ENCODE measurements at regions not wholly inside any gene's neighbourhood (a gene's known extent, or its start where the extent isn't known, plus 50 kb on each side); places are given as distances from the start of the nearest gene placed in this dataset.
"Not testable (repeated sequence)": the region's sequence is repeated elsewhere in the genome, so short reads cannot be mapped to it uniquely, and the experiment has no call there.

DNA sequence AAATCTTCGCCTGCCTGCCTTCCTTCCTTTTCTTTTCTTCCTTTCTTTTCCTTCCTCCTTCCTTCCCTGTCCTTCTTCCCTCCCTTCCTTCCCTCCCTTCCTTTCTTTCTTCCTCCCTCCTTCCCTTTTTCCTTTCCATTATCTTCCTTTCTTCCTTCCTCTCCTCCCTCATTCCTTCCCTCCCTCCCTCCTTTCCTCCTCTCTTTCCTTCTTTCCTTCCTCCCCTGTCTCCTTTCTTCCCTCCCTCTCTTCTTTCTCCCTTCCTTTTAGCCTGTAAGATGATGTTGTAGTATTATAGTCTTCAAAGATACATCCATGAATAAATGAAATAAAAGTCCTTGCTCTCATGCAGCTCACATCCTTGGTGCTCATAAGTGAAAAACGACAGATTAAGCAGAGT lies 539.3 kb downstream of the RBFOX1 start:
- TF ChIP-seq POLR2A (IDR thresholded peaks at IDR 0.05) = no peak
- TF ChIP-seq, protein P1, sequence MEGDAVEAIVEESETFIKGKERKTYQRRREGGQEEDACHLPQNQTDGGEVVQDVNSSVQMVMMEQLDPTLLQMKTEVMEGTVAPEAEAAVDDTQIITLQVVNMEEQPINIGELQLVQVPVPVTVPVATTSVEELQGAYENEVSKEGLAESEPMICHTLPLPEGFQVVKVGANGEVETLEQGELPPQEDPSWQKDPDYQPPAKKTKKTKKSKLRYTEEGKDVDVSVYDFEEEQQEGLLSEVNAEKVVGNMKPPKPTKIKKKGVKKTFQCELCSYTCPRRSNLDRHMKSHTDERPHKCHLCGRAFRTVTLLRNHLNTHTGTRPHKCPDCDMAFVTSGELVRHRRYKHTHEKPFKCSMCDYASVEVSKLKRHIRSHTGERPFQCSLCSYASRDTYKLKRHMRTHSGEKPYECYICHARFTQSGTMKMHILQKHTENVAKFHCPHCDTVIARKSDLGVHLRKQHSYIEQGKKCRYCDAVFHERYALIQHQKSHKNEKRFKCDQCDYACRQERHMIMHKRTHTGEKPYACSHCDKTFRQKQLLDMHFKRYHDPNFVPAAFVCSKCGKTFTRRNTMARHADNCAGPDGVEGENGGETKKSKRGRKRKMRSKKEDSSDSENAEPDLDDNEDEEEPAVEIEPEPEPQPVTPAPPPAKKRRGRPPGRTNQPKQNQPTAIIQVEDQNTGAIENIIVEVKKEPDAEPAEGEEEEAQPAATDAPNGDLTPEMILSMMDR (IDR thresholded peaks at IDR 0.05) = no peak
- H3K4me3 ChIP-seq = no peak overlapping the region
- intact Hi-C loops (cut with DNase I) = loop anchor here (10.0 kb wide), 1 partner anchor 1617 kb away; no protein-coding TSS in a partner anchor
- no peak for DNase-seq (ENCODE audit: extremely low spot score in 2 of 2)
- no peaks in the 10 kb centered on the region for H3K4me1 ChIP-seq
- no peak overlapping the region for H3K27ac ChIP-seq
- H3K36me3 ChIP-seq = no peaks in the 10 kb centered on the region
- H3K9me3 ChIP-seq = no peaks in the 10 kb centered on the region
- H3K27me3 ChIP-seq = no peaks in the 10 kb centered on the region

DNA sequence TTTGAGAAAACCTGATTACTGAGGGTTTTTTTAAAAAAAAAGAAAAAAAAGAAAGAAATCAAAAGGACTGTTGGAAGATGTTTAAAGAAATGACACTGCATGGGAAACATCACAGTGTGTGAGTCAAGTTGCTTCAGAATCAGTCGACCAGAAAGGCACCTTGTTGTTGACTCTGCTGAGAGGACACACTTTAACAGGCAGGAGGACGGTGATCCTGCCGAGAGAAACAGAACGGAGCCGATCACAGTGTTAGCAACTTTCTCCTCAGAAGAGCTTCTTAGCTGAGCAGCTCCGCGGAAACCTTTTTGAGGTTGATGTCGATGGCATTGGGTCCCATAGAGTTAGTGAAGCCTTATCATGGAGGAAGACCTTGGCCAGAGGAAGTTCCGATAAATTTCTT lies 538.7 kb downstream of the RBFOX1 start:
- DNase-seq (ENCODE audit: extremely low spot score in 2 of 2) = no peak
- no peak for TF ChIP-seq POLR2AphosphoS5 (IDR thresholded peaks at IDR 0.05; ENCODE audit: insufficient read depth in 1 of 2, low read depth in 1 of 2)
- no peak for TF ChIP-seq POLR2A (IDR thresholded peaks at IDR 0.05)
- TF ChIP-seq, protein P1 (IDR thresholded peaks at IDR 0.05) = no peak
- H3K4me1 ChIP-seq = no peaks in the 10 kb centered on the region
- no peaks in the 10 kb centered on the region for H3K36me3 ChIP-seq
- H3K9me3 ChIP-seq = no peaks in the 10 kb centered on the region
- intact Hi-C loops (cut with DNase I) = loop anchor here (10.0 kb wide), 1 partner anchor 1617 kb away; no protein-coding TSS in a partner anchor
- H3K27me3 ChIP-seq = no peaks in the 10 kb centered on the region
- H3K4me3 ChIP-seq = no peak overlapping the region
- H3K27ac ChIP-seq = no peak overlapping the region

DNA sequence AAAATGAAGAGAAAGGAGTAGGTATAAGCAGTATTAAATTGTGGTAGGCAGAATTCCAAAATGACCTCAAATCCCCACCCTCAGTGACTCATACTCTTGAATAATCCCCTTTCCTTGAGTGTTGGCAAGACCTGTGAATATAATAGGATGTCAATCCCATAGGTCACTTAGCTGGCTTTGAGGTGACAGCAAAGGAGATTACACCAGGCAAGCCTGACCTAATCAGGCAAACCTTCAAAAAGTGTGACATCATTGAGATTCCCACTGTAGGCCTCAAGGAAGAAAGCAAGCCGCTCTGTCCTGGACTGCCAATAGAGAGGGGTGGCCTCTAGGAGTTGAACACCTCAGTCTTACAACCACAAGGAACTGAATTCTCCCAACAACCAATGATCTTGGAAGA lies 535.2 kb downstream of the RBFOX1 start:
- no peaks in the 10 kb centered on the region for H3K4me1 ChIP-seq
- no peaks in the 10 kb centered on the region for H3K9me3 ChIP-seq
- no peak overlapping the region for H3K4me3 ChIP-seq
- H3K36me3 ChIP-seq = no peaks in the 10 kb centered on the region
- no peak for DNase-seq (ENCODE audit: extremely low spot score in 2 of 2)
- TF ChIP-seq POLR2AphosphoS5 (IDR thresholded peaks at IDR 0.05; ENCODE audit: insufficient read depth in 1 of 2, low read depth in 1 of 2) (no peak), POLR2A (IDR thresholded peaks at IDR 0.05) (no peak)
- TF ChIP-seq, protein P1 (IDR thresholded peaks at IDR 0.05) = no peak
- H3K27me3 ChIP-seq = no peaks in the 10 kb centered on the region
- H3K27ac ChIP-seq = no peak overlapping the region
- intact Hi-C loops (cut with DNase I) = no loop called here

DNA sequence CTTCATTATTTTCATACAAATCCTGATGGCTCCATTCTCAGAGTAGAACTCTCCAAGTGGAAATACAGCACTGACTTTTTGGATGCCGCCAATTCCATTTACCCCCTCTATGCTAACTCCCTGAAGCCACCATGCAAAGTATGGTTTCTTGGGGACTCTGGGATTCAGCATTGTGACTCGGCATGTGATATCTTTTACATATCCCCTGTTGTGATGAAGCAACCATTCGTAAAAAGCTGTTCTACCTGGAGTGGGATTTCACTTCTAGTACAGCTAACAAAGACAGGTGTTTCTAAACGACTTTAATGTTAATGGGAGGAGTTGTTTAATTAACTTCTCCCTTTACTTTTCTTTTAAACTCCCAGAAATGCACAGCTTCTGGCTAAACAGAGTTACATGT lies 533.5 kb downstream of the RBFOX1 start:
- Histone ChIP-seq H3K27me3 (no peaks in the 10 kb centered on the region), H3K27ac (no peak overlapping the region), H3K36me3 (no peaks in the 10 kb centered on the region), H3K4me1 (no peaks in the 10 kb centered on the region), H3K9me3 (no peaks in the 10 kb centered on the region), H3K4me3 (no peak overlapping the region)
- intact Hi-C loops (cut with DNase I) = no loop called here
- TF ChIP-seq, protein P1 (IDR thresholded peaks at IDR 0.05) = no peak
- no peak for DNase-seq (ENCODE audit: extremely low spot score in 2 of 2)

DNA sequence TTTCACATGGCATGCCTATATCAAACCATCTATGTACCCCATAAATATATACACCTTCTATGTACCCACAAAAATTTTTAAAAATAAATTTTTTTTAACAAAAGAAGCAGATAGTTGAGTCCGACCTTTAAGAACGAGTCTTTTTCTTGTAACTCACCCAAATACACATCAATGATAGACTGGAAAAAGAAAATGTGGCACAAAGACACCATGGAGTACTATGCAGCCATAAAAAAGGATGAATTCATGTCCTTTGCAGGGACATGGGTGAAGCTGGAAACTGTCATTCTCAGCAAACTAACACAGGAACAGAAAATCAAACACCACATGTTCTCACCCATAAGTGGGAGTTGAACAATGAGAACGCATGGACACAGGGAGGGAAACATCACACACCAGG lies 532.7 kb downstream of the RBFOX1 start:
- intact Hi-C loops (cut with DNase I); H3K4me3 ChIP-seq; H3K9me3 ChIP-seq; H3K27me3 ChIP-seq; H3K4me1 ChIP-seq; H3K27ac ChIP-seq; H3K36me3 ChIP-seq; DNase-seq (ENCODE audit: extremely low spot score in 2 of 2): not testable (repeated sequence)

Data from vagina (tissue), 2 donors.